ENCODE measurements at regions not wholly inside any gene's neighbourhood (a gene's known extent, or its start where the extent isn't known, plus 50 kb on each side); places are given as distances from the start of the nearest gene placed in this dataset.

GRCh38 chr7:1311406-1312135, 78.9 kb downstream of the UNCX start:
- Histone ChIP-seq H3K27ac (ENCODE audit: insufficient read depth, low read length, poor library complexity, severe bottlenecking) (no peak overlapping the region), H3K4me3 (ENCODE audit: insufficient read depth, low read depth, low read length, poor library complexity, severe bottlenecking) (no peak overlapping the region), H3K27me3 (replicated peaks; ENCODE audit: control insufficient read depth, insufficient read depth, low read length, poor library complexity, severe bottlenecking) (no peaks in the 10 kb centered on the region), H3K36me3 (ENCODE audit: control insufficient read depth, insufficient read depth, low read length) (no peaks in the 10 kb centered on the region), H3K9me3 (ENCODE audit: control insufficient read depth, low read length) (no peaks in the 10 kb centered on the region), H3K4me1 (ENCODE audit: control insufficient read depth, insufficient read depth, low read length, poor library complexity, severe bottlenecking) (no peaks in the 10 kb centered on the region)
- no peak for DNase-seq

- Histone ChIP-seq H3K9me3 (ENCODE audit: control insufficient read depth, low read length) (no peaks in the 10 kb centered on the region), H3K4me1 (ENCODE audit: control insufficient read depth, insufficient read depth, low read length, poor library complexity, severe bottlenecking) (no peaks in the 10 kb centered on the region), H3K27ac (ENCODE audit: insufficient read depth, low read length, poor library complexity, severe bottlenecking) (no peak overlapping the region), H3K36me3 (ENCODE audit: control insufficient read depth, insufficient read depth, low read length) (no peaks in the 10 kb centered on the region), H3K4me3 (ENCODE audit: insufficient read depth, low read depth, low read length, poor library complexity, severe bottlenecking) (no peak overlapping the region), H3K27me3 (replicated peaks; ENCODE audit: control insufficient read depth, insufficient read depth, low read length, poor library complexity, severe bottlenecking) (no peaks in the 10 kb centered on the region)
- no peak for DNase-seq
Observed at GRCh38 chr7:1312136-1313070, 79.7 kb downstream of the UNCX start.

- Histone ChIP-seq H3K4me3 (ENCODE audit: insufficient read depth, low read depth, low read length, poor library complexity, severe bottlenecking) (no peak overlapping the region), H3K9me3 (ENCODE audit: control insufficient read depth, low read length) (no peaks in the 10 kb centered on the region), H3K4me1 (ENCODE audit: control insufficient read depth, insufficient read depth, low read length, poor library complexity, severe bottlenecking) (no peaks in the 10 kb centered on the region), H3K36me3 (ENCODE audit: control insufficient read depth, insufficient read depth, low read length) (no peaks in the 10 kb centered on the region), H3K27me3 (replicated peaks; ENCODE audit: control insufficient read depth, insufficient read depth, low read length, poor library complexity, severe bottlenecking) (no peaks in the 10 kb centered on the region), H3K27ac (ENCODE audit: insufficient read depth, low read length, poor library complexity, severe bottlenecking) (no peak overlapping the region)
- DNase-seq = no peak
Observed at GRCh38 chr7:1313613-1314012, 80.9 kb downstream of the UNCX start.

- Histone ChIP-seq H3K4me1 (ENCODE audit: control insufficient read depth, insufficient read depth, low read length, poor library complexity, severe bottlenecking) (no peaks in the 10 kb centered on the region), H3K36me3 (ENCODE audit: control insufficient read depth, insufficient read depth, low read length) (no peaks in the 10 kb centered on the region), H3K27me3 (replicated peaks; ENCODE audit: control insufficient read depth, insufficient read depth, low read length, poor library complexity, severe bottlenecking) (no peaks in the 10 kb centered on the region), H3K27ac (ENCODE audit: insufficient read depth, low read length, poor library complexity, severe bottlenecking) (no peak overlapping the region), H3K9me3 (ENCODE audit: control insufficient read depth, low read length) (no peaks in the 10 kb centered on the region), H3K4me3 (ENCODE audit: insufficient read depth, low read depth, low read length, poor library complexity, severe bottlenecking) (no peak overlapping the region)
- no peak for DNase-seq
Observed at GRCh38 chr7:1314021-1314907, 81.6 kb downstream of the UNCX start.

GRCh38 chr7:1314908-1315450, 82.3 kb downstream of the UNCX start:
- Histone ChIP-seq H3K4me3 (ENCODE audit: insufficient read depth, low read depth, low read length, poor library complexity, severe bottlenecking) (no peak overlapping the region), H3K9me3 (ENCODE audit: control insufficient read depth, low read length) (no peaks in the 10 kb centered on the region), H3K4me1 (ENCODE audit: control insufficient read depth, insufficient read depth, low read length, poor library complexity, severe bottlenecking) (no peaks in the 10 kb centered on the region), H3K27me3 (replicated peaks; ENCODE audit: control insufficient read depth, insufficient read depth, low read length, poor library complexity, severe bottlenecking) (no peaks in the 10 kb centered on the region), H3K27ac (ENCODE audit: insufficient read depth, low read length, poor library complexity, severe bottlenecking) (no peak overlapping the region), H3K36me3 (ENCODE audit: control insufficient read depth, insufficient read depth, low read length) (no peaks in the 10 kb centered on the region)
- no peak for DNase-seq

- H3K36me3 ChIP-seq (ENCODE audit: control insufficient read depth, insufficient read depth, low read length) = no peaks in the 10 kb centered on the region
- no peak for DNase-seq
- H3K9me3 ChIP-seq (ENCODE audit: control insufficient read depth, low read length) = no peaks in the 10 kb centered on the region
- H3K4me3 ChIP-seq (ENCODE audit: insufficient read depth, low read depth, low read length, poor library complexity, severe bottlenecking) = no peak overlapping the region
- H3K27ac ChIP-seq (ENCODE audit: insufficient read depth, low read length, poor library complexity, severe bottlenecking) = no peak overlapping the region
- H3K27me3 ChIP-seq (replicated peaks; ENCODE audit: control insufficient read depth, insufficient read depth, low read length, poor library complexity, severe bottlenecking) = no peaks in the 10 kb centered on the region
- no peaks in the 10 kb centered on the region for H3K4me1 ChIP-seq (ENCODE audit: control insufficient read depth, insufficient read depth, low read length, poor library complexity, severe bottlenecking)
Observed at GRCh38 chr7:1316086-1316485, 83.4 kb downstream of the UNCX start.

- H3K27me3 ChIP-seq (replicated peaks; ENCODE audit: control insufficient read depth, insufficient read depth, low read length, poor library complexity, severe bottlenecking) = no peaks in the 10 kb centered on the region
- no peak overlapping the region for H3K4me3 ChIP-seq (ENCODE audit: insufficient read depth, low read depth, low read length, poor library complexity, severe bottlenecking)
- no peaks in the 10 kb centered on the region for H3K36me3 ChIP-seq (ENCODE audit: control insufficient read depth, insufficient read depth, low read length)
- H3K9me3 ChIP-seq (ENCODE audit: control insufficient read depth, low read length) = no peaks in the 10 kb centered on the region
- no peak for DNase-seq
- H3K27ac ChIP-seq (ENCODE audit: insufficient read depth, low read length, poor library complexity, severe bottlenecking) = no peak overlapping the region
- no peaks in the 10 kb centered on the region for H3K4me1 ChIP-seq (ENCODE audit: control insufficient read depth, insufficient read depth, low read length, poor library complexity, severe bottlenecking)
Observed at GRCh38 chr7:1317646-1318045, 85.0 kb downstream of the UNCX start.

- Histone ChIP-seq H3K9me3 (ENCODE audit: control insufficient read depth, low read length) (no peaks in the 10 kb centered on the region), H3K27ac (ENCODE audit: insufficient read depth, low read length, poor library complexity, severe bottlenecking) (no peak overlapping the region), H3K4me1 (ENCODE audit: control insufficient read depth, insufficient read depth, low read length, poor library complexity, severe bottlenecking) (no peaks in the 10 kb centered on the region), H3K36me3 (ENCODE audit: control insufficient read depth, insufficient read depth, low read length) (no peaks in the 10 kb centered on the region), H3K4me3 (ENCODE audit: insufficient read depth, low read depth, low read length, poor library complexity, severe bottlenecking) (no peak overlapping the region), H3K27me3 (replicated peaks; ENCODE audit: control insufficient read depth, insufficient read depth, low read length, poor library complexity, severe bottlenecking) (no peaks in the 10 kb centered on the region)
- DNase-seq = no peak
Observed at GRCh38 chr7:1318051-1318450, 85.4 kb downstream of the UNCX start.

GRCh38 chr7:1318661-1319060, 86.0 kb downstream of the UNCX start:
- Histone ChIP-seq H3K36me3 (ENCODE audit: control insufficient read depth, insufficient read depth, low read length) (no peaks in the 10 kb centered on the region), H3K27me3 (replicated peaks; ENCODE audit: control insufficient read depth, insufficient read depth, low read length, poor library complexity, severe bottlenecking) (no peaks in the 10 kb centered on the region)
- no peak for DNase-seq

More at GRCh38 chr7:1318661-1319060, 86.0 kb downstream of the UNCX start:
- Histone ChIP-seq H3K9me3 (ENCODE audit: control insufficient read depth, low read length) (no peaks in the 10 kb centered on the region), H3K4me1 (ENCODE audit: control insufficient read depth, insufficient read depth, low read length, poor library complexity, severe bottlenecking) (no peaks in the 10 kb centered on the region), H3K4me3 (ENCODE audit: insufficient read depth, low read depth, low read length, poor library complexity, severe bottlenecking) (no peak overlapping the region), H3K27ac (ENCODE audit: insufficient read depth, low read length, poor library complexity, severe bottlenecking) (no peak overlapping the region)
